HG02623 (cell line): ENCODE measurements at regions not wholly inside any gene's neighbourhood (a gene's known extent, or its start where the extent isn't known, plus 50 kb on each side); places are given as distances from the start of the nearest gene placed in this dataset.
"Not testable (repeated sequence)": the region's sequence is repeated elsewhere in the genome, so short reads cannot be mapped to it uniquely, and the experiment has no call there.

Experiments used
- ATAC-seq: cut with Tn5 transposase; IDR thresholded peaks from one replicate; pipeline ENCODE4 v1.9.1; 2021; ENCODE audit warnings: moderate library complexity; ENCODE audit not compliant: unreplicated experiment

DNA sequence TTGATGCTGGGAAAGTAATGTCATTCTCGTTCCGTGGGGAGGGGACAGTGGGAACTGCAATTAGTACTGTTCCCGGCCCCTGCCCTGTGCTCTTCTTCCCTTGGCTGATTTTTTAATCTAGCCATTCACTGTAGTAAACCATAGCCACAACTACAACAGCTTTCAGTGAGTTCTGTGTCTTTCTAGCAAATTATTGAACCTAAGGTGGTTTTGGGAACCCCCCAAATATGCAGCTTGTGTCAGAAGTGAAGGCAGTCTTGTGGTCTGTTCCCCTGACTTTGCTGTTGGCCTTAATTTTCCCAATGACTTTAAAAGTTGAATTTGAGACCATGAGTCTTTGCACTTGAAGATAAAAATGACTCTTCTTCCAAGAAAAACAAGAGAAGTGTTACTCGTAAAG, 114.3 kb upstream of the ETV6 start:
- no peak for ATAC-seq

DNA sequence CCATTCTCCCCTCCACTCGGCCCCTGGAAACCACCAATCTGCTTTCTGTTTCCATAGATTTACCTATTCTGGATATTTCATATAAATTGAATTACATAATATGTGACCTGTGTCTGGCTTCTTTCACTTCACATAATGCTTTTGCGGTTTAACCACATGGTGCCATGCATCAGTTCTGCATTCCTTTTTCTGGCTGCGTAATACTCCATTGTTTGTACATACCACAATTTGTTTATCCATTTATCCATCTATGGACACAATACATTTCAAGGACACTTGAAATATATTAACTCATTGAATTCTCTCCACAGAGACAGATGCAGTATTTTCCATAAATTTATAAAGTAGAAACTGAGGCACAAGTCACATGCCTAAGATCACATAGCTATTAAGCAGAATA, 110.3 kb upstream of the ETV6 start:
- ATAC-seq = no peak

DNA sequence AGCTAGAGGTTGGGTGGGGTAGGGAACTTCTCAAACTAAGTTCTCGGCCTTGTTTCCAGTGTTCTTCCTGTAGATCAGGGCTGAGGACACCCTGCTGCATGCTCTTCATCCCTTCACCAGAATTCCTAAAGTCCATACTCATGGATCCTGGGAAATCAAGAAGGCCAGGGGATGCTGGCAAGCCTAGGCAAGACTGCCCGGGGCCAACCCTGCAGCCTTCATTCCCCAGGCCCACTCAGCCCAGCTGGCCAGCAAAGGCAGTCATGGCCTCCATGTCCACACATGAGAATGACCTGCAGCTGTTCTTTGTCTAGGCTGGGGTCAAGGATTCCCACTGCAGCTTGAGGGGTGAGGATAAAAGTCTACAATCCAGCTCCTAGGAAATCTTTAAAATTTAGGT, 109.3 kb upstream of the ETV6 start:
- ATAC-seq = no peak

DNA sequence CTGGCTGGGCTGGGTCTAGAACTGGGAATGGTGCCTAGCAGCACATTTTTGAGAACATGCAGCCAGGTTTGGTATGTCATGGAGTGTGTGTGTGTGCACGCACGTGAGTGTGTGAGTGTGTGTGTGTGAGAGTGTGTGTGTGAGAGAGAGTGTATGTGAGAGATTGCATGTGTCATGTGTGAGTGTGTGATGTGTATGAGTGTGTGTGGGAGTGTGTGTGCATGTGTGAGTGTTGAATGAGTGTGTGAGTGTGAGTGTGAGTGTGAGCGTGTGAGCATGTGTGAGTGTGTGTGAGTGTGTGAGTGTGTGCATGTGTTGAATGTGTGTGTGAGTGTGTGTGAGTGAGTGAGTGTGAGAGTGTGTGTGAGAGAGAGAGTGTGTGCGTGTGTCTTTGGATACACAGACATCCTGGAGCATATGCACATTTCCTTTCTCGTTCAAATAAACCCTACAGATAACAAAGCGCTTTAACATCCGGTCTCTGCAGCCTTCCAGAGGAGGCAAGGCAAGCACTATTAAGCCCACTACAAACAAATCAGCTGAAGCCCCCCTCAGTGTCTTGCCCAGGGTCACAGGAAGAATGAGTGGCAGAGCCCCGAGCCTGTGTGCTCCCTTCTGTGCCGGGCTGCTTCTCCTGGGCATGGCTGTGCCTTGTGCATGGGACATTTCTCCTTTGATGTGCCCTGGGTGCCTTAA, 108.7 kb upstream of the ETV6 start:
- no peak for ATAC-seq

DNA sequence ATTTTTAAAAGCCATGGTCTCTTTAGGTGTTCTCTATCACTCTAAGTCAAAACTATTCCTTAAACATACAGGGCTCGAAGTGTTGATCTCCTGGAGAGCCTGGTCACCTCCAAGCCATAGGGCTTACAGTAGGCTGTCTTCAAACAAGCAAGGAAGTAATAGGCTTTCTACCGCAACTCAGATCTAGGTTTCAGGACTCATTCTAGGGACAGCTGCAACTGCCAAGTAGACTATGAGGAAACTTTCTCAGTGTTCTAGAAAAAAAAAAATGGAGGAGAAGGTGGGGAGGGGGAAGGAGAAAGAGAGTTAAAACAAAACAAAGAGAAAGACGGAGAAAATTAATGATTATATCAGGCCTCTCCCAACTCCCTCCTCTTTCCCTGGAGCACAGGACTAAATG, 106.9 kb upstream of the ETV6 start:
- no peak for ATAC-seq

DNA sequence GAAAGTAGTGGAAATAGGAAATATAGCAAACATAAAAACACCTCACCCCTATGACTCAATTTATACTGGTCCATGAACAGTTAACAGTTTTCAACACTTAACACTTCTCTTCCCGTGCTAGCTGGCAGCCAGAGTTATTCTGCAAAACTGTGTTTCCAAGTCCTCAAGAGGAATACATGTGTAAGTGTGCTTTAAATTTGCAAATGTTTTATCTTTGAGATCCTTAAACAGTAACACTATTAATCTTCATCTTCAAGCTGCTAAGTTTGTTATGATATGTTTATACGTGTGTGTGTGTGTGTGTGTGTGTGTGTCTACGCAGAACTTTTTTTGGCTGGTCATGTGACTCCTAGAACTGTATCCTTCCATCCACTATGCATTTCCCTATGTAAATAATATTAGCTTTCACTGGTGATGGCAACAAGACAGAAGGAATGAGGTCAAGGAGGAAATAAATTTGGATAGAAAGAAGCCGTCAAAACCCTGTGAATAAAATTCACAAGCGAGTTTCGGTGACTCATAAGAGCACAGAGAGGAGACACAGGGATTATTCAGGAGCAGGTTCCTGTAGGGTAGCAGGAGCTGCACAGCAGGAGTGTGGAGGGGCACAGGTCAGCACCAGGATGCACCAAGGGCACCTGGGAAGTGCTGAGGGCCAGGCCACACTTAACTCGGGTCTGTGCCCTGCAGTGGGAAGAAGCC, 105.9 kb upstream of the ETV6 start:
- no peak for ATAC-seq

DNA sequence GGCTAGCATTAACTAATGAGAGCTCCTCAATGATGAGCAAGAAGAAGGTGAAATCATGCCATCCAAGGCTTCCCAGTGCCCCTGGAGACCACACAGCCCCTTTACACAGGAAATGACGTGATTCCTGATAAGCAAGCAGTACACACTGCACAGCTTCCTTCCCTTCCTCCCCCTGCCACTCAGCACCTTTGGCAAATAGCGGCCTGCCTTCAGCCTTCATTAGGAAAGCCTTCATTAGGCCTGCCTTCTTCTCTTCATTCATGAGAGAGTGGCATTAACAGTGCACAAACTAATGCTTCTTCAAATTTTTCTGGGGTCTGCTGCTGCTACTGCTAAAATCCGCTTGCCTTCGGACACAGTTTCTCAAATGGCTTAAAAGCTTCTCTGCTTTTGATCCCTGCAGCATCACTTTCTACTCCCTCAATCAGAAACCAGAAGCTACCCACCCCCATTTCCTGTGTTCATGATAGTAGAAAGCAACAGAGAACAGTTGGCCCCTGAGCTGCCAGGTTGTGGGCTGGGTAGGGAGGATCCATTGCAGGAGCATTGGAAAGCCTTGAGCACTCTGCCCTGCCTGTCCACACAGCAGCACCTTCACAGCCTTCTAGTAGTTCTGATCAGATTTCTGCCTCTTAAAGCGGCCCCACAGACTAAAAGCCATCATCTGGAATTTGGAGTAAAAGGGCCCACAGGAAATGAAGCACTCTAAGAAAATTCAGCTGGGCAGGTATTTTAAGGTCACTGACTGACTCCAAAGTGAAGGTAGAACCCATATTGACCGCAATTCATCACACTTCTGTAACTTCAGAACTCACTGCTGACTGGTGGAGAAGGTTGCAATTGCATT, 103.8 kb upstream of the ETV6 start:
- ATAC-seq = peak; percentile 69

DNA sequence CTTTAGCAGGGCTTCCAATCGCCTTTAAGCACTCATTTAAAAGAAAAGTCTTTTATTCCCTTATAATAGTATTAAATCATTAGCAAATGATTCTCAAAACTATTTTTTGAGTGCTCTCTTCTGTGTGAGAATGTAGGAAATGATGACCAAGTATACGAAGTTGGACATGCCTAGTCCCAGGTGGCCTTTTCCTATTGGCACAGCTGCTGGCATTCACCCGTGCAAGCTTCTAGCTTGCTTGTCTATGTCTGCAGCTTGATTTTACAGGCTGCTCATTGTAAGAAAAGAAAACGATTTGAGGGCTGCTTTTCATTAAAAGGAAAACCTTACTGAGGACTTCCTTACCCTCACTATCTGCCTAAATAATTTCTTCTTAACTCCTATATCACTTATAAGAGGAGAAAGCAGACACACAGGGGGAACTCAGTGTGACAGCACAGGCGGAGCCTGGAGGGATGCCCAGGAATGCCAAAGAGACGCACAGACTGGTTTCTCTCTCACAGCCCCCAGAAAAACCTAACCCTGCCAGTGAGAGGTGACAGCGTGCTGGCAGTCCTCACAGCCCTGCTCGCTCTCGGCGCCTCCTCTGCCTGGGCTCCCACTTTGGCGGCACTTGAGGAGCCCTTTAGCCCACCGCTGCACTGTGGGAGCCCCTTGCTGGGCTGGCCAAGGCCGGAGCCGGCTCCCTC, 102.7 kb upstream of the ETV6 start:
- ATAC-seq = not testable (repeated sequence)

DNA sequence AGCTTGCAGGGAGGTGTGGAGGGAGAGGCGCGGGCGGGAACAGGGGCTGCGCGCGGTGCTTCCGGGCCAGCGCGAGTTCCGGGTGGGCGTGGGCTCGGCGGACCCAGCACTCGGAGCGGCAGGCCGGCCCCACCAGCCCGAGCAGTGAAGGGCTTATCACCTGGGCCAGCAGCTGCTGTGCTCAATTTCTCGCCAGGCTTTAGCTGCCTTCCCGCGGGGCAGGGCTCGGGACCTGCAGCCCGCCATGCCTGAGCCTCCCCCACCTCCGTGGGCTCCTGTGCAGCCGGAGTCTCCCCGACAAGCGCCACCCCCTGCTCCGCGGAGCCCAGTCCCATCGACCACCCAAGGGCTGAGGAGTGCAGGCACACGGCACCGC, 102.2 kb upstream of the ETV6 start:
- not testable (repeated sequence) for ATAC-seq

DNA sequence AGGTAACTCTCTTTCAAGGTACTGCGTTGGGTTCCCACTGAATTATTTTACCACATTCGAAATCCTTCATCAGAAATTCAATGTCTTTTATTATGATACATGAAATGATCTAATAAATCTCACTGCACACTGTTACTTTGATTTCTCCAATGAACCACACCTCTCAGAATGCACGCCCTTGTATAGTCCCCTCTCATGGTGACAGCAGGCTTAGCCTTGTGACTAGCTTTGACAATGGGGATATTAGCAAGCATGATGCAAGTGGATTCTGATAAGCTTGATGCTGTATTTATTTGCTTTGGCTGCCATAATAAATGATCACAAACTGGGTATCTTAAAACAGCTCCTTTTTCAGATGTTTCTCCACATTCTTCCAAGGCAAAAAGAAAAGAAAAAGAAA, 100.4 kb upstream of the ETV6 start:
- ATAC-seq = no peak

DNA sequence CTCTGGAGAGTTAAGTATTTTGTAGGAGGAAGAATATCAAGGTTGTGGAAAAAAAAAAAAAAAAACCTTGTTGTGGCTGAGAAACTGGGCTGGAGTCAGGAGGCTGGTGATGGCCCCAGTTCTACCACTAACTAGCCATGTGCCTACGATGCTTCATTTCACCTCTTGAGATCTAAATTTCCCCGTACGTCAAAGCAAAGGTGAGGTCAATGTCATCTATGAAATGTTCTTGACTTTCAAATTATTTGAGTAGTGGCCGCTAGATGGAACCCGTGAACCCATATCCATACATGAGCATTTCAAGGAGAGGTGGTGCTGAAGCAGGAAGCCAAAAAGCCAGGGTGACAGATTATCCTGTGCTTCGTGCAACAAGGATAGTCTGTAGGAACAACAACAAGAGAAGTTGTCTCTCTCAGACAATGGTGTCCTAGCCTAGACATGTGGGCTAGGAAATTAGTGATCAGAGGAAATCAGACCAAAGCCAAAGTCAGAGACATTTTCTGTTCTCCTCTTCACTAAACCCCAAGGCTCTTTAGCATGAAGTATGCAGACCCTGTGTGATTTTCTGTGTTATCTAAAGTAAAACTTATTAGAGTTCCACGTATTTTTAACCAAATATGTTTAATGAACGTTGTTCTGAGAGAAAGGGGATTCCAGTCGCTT, 95.5 kb upstream of the ETV6 start:
- peak; percentile 59 for ATAC-seq

DNA sequence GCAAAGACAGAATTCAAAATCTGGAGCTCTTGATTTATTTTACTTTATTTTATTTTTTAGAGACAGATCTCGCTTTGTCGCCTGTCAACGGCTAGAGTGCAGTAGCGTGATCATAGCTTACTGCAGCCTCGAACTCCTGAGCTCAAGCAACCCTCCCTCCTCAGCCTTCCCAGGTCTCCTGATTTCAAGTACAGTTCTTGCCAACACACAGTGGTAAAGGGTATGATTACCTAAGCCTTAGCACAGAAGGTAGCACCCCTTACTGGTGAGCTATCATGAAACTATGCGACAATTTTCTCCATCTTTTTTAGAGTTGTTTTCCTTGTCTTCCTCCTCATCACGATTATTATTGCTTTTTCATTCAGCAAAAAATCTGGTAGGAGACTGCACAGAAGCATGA, 94.3 kb upstream of the ETV6 start:
- no peak for ATAC-seq

DNA sequence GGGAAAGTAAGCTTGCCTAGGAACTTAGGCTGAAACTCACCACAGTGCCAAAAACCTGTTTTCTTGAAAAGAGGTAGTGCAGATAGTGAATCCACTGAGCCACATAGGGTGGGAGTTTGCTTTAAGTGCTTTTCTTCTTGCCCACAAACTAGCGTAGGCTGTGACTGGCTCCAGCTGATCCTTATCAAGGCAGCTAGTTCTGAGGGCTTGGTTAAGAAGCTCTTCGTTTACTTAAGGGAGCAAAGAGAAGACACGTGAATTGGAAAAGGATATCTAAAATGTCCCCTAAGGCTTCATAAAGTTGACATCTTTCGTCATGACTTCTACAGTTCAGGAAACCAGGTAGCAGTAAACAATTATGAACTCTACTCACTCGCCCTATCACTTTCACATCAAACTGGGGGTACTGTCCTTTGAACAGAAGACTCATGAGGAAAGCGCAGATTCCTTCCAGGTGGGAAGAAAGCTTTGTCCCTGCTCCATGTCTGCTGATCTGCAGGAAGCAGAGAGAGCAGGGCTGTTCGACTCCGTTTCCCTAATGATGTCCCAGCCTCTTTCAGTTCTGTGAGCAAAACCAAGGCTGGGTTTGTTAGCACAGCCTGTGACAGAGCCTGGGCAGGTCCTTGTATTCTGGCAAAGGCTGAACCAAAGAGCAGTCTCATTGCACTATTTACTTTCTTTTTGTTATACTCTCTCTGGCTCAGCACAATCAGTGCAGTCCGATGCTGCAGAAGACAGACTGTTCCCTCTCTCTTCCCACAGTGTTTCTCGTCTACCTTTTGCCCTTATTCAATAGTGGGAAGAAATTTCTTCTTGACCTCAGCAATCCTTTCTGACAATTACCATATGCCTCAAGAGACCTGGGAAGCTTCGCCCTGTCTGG, 93.5 kb upstream of the ETV6 start:
- no peak for ATAC-seq

DNA sequence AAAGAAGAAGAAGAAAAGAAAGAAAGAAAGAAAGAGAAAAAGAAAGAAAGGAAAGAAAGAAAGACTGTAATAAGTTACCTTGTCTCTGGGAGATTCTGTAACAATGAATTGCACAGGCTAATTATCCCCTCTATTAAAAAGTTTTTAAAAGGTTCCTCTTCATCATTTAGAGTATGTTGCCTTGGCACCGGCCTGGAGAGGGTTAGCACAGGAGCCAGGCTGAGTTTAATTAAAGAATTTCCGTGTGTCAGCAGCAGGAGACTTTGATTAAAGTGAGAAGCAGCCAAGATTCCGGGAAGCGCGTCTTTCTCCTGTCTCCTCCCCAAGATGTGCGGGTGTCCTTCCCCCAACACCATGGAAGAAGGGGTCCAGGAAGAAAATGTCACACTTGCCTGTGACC, 92.8 kb upstream of the ETV6 start:
- ATAC-seq = no peak

DNA sequence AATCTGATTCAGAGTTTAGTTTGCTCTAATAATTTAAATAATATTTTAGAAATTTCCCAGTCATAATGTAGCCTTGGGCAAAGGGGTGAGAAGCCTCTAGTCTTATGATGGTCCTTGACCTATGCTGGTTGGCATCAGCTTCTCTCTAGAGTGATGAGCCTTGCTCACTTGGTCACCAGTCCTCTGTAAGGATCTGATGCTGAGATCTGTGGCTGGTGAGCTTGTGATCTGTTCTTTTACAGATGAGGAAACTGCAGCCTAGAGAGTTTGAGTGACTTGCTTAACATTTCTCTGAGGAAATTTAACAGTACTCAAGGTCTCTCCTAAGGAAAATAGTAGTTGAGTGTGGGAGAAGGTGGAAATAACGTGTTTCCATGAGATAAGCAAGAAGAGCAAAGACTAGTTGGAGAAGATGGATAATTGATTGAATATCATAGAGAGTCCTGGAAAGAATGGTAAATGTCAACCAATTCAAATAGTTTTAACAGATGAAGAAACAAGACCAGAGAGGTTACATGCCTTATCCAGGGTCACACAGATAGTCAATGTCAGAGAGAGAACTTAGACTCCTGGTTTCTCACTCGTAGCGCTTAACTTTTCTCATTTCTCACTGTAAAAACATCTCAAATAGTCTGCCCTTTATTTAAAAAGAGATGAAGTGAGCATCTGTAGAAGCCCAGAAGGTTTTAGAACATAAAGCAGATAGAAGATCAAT, 89.7 kb upstream of the ETV6 start:
- no peak for ATAC-seq

DNA sequence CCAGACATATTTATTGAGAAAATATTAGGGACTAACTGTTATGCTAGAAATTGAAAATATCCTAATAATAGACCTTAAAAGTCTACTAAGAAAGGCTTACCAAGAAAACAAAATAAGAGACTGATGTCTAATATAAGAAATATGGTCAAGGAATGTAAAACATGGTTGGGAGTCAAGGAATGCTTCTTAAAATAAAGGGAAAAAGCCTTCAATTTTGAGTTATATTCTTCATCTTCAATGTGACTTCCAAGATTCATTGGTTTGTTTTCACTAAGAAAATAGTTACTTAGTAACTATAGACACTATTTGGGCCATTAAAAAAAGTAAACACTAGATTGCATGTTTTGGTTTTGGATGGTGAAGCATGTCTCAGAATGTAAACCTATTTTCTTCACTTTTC, 88.1 kb upstream of the ETV6 start:
- no peak for ATAC-seq

DNA sequence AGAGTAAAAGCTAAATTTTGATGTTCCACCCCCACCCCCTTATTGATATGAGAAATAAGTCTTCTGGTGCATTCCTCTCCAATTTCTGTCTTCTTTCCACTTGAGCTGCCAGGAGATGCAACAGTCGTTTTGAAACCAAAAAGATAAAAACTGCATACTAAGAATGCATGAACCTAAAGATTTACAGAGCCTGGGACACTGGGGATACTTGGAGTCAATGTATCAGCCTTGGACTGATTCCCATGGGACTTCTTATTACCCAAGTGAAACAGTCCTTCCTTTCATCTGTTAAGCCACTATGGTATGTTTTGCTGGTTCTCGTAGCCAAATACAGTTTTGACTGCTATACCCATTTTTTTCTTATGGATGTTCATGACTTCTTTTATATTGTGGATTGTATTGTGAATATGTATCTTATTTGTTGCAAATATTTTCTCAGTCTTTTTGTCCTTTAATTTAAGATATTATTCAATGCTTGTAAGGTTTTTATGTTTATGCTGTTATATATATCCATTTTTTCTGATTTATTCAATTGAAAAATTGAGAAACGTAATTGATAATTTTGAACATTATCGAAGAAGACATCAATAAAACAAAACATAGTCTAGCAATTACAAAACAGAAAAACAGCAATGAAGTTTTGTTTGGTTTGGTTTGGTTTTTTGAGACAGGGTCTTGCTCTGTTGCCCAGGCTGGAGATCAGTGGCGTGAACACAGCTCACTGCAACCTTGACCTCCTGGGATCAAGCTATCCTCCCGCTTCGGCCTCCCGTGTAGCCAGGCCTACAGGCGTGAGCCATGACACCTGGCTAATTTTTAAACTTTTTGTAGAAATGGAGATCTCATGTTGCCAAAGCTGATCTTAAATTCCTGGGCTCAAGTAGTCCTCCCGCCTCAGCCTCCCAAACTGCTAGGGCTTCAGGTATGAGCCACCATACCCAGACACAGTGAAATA, 85.4 kb upstream of the ETV6 start:
- no peak for ATAC-seq

DNA sequence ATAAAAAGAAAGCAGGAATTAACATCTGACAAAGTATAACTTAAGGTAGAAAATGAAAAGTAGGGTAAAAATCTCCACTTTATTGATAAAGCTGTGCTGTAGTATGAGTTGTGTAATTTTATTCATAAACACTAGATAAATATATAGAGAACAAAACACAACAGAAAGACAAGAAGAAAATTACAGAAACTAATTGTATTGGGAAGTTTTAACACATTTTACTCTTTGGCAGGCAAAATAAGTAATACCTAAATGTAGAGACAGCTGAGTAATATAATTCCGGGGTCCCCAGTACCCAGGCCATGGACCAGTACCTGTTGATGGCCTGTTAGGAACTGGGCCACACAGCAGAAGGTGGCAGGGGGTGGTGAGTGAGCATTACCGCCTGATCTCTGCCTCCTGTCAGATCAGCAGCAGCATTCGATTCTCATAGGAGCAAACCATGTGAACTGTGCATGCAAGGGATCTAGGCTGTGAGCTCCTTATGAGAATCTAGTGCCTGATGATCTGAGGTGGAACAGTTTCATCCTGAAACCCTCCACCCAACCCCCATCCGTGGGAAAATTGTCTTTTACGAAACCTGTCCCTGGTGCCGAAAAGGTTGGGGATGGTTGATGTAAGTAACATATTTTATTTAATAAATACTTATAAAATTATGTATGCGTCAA, 84.4 kb upstream of the ETV6 start:
- ATAC-seq = no peak
